H1 (cell line): ENCODE measurements at regions not wholly inside any gene's neighbourhood (a gene's known extent, or its start where the extent isn't known, plus 50 kb on each side); places are given as distances from the start of the nearest gene placed in this dataset.

Source experiments
- CTCF ChIA-PET: fragments of 300-600 bp; sonication (Branson Sonifier 250); formaldehyde crosslinking; loops from one replicate; lab custom pipeline; 2021; ENCODE audit not compliant: partially characterized antibody; lab: Charles Lee
- POLR2A ChIA-PET: fragments of 300-600 bp; sonication (Branson Sonifier 250); formaldehyde crosslinking; loops from one replicate; lab custom pipeline; 2021; ENCODE audit warnings: inconsistent platforms; ENCODE audit not compliant: partially characterized antibody; lab: Charles Lee
- DNase-seq, 2 experiments: peaks; one replicate each; pipeline versions ENCODE4 v3.0.0 to v3.0.0-alpha.2; 2010 to 2022; ENCODE audit warnings: low spot score in 2 of 2, low read depth in 1 of 2, mixed read lengths in 1 of 2
- FAIRE-seq: peaks from 2 replicates; lab custom pipeline; 2011; peaks lifted over from hg19 to GRCh38; lab: Jason Lieb, UNC
- H2AFZ ChIP-seq: 2 replicates; pipeline ENCODE4 v1.8.1; 2012; ENCODE audit warnings: low read length, inconsistent platforms
- H2AK5ac ChIP-seq: 2 replicates; pipeline ENCODE4 v1.6.1; 2013; ENCODE audit warnings: low read depth, low read length
- H2BK120ac ChIP-seq: replicated peaks from 2 replicates; pipeline ENCODE3; 2013; ENCODE audit warnings: low read depth, low read length, inconsistent platforms
- H2BK12ac ChIP-seq: 2 replicates; pipeline ENCODE4 v1.6.1; 2013; ENCODE audit warnings: low read depth, low read length
- H2BK15ac ChIP-seq: 2 replicates; pipeline ENCODE4 v1.6.1; 2013; ENCODE audit warnings: low read length
- H2BK20ac ChIP-seq: 2 replicates; pipeline ENCODE4 v1.6.1; 2013; ENCODE audit warnings: low read length
- H2BK5ac ChIP-seq: 2 replicates; pipeline ENCODE4 v1.6.1; 2013; ENCODE audit warnings: low read depth, low read length
- H3K14ac ChIP-seq: 2 replicates; pipeline ENCODE4 v1.6.1; 2013; ENCODE audit warnings: inconsistent platforms; ENCODE audit not compliant: insufficient read length
- H3K18ac ChIP-seq: 2 replicates; pipeline ENCODE4 v1.6.1; 2013; ENCODE audit warnings: low read length; ENCODE audit errors: extremely low read depth
- H3K23ac ChIP-seq: 2 replicates; pipeline ENCODE4 v1.6.1; 2013; ENCODE audit warnings: inconsistent platforms; ENCODE audit not compliant: insufficient read length
- H3K23me2 ChIP-seq: 2 replicates; pipeline ENCODE4 v1.6.1; 2013; ENCODE audit warnings: low read depth, low read length
- H3K27ac ChIP-seq: 2 replicates; pipeline ENCODE4 v1.6.1; 2011; ENCODE audit warnings: low read depth, low read length, inconsistent platforms
- H3K27me3 ChIP-seq, 4 experiments: replicated peaks in 1 of 4; 1 replicate in 1 of 4; 2 replicates in 3 of 4; pipeline versions ENCODE4 v1.6.1 to v1.8.1; 2011 to 2013; ENCODE audit warnings: low read length in 3 of 4, mild to moderate bottlenecking in 3 of 4, inconsistent platforms in 2 of 4, mixed read lengths in 2 of 4, moderate library complexity in 1 of 4; ENCODE audit not compliant: control insufficient read depth in 3 of 4, insufficient read depth in 3 of 4; ENCODE audit errors: extremely low read depth in 1 of 4
- H3K36me3 ChIP-seq, 4 experiments: 2 replicates each; pipeline versions ENCODE4 v1.6.1 to v1.8.1; 2011 to 2013; ENCODE audit warnings: mild to moderate bottlenecking in 4 of 4, low read length in 3 of 4, moderate library complexity in 2 of 4, control low read depth in 1 of 4, inconsistent platforms in 1 of 4; ENCODE audit not compliant: insufficient read depth in 4 of 4, control insufficient read depth in 2 of 4
- H3K4ac ChIP-seq: replicated peaks from 2 replicates; pipeline ENCODE3; 2013; ENCODE audit warnings: low read length, low read depth, mixed read lengths, inconsistent platforms; ENCODE audit not compliant: insufficient read length
- H3K4me1 ChIP-seq, 4 experiments: replicated peaks in 1 of 4; 1 replicate in 1 of 4; 2 replicates in 3 of 4; pipeline versions ENCODE4 v1.6.1 to v1.8.1; 2011 to 2013; ENCODE audit warnings: low read length in 3 of 4, inconsistent platforms in 2 of 4, mixed read lengths in 1 of 4; ENCODE audit not compliant: insufficient read depth in 4 of 4, control insufficient read depth in 3 of 4
- H3K4me2 ChIP-seq, 2 experiments: 2 replicates each; pipeline versions ENCODE4 v1.6.1 to v1.8.1; 2011 to 2013; ENCODE audit warnings: low read depth in 2 of 2, low read length in 2 of 2, control low read depth in 1 of 2, inconsistent platforms in 1 of 2, mild to moderate bottlenecking in 1 of 2; ENCODE audit not compliant: insufficient read depth in 1 of 2
- H3K4me3 ChIP-seq, 4 experiments: fragments of 200-600, 300-600 bp in 1 of 4; sonication (generic), shearing (Covaris generic), sonication (Bioruptor Twin) in 1 of 4; 2 replicates each; pipeline versions ENCODE4 v1.5.1 to v1.8.1; 2011 to 2016; ENCODE audit warnings: low read length in 4 of 4, low read depth in 3 of 4, control low read depth in 2 of 4, inconsistent platforms in 2 of 4, mild to moderate bottlenecking in 2 of 4, mixed read lengths in 1 of 4, moderate library complexity in 1 of 4; ENCODE audit not compliant: insufficient read depth in 2 of 4; ENCODE audit errors: extremely low read depth in 1 of 4
- H3K56ac ChIP-seq: replicated peaks from 2 replicates; pipeline ENCODE3; 2013; ENCODE audit warnings: low read depth, mild to moderate bottlenecking, mixed read lengths, low read length, inconsistent platforms; ENCODE audit not compliant: insufficient read length
- H3K79me1 ChIP-seq: 2 replicates; pipeline ENCODE4 v1.6.1; 2013; ENCODE audit warnings: low read depth, low read length, control low read depth
- H3K79me2 ChIP-seq, 2 experiments: 2 replicates each; pipeline versions ENCODE4 v1.6.1 to v1.8.1; 2012 to 2013; ENCODE audit warnings: low read length in 2 of 2, mild to moderate bottlenecking in 2 of 2, inconsistent platforms in 1 of 2; ENCODE audit not compliant: insufficient read depth in 2 of 2, control insufficient read depth in 1 of 2
- H3K9ac ChIP-seq, 4 experiments: replicated peaks in 1 of 4; 1 replicate in 1 of 4; 2 replicates in 3 of 4; pipeline versions ENCODE4 v1.6.1 to v1.8.1; 2011 to 2013; ENCODE audit warnings: low read depth in 3 of 4, low read length in 3 of 4, control low read depth in 2 of 4, mild to moderate bottlenecking in 2 of 4, moderate library complexity in 2 of 4, inconsistent platforms in 1 of 4; ENCODE audit errors: extremely low read depth in 1 of 4
- H3K9me3 ChIP-seq, 2 experiments: 2 replicates each; pipeline versions ENCODE4 v1.6.1 to v1.8.1; 2012 to 2013; ENCODE audit warnings: mild to moderate bottlenecking in 2 of 2, moderate library complexity in 2 of 2, control low read depth in 1 of 2, inconsistent platforms in 1 of 2, low read depth in 1 of 2, low read length in 1 of 2, mixed read lengths in 1 of 2; ENCODE audit not compliant: insufficient read depth in 2 of 2
- H4K20me1 ChIP-seq, 2 experiments: replicated peaks in 1 of 2; 2 replicates each; pipeline versions ENCODE3 to v1.8.1; 2011 to 2013; ENCODE audit warnings: inconsistent platforms in 2 of 2, low read length in 2 of 2, mild to moderate bottlenecking in 1 of 2; ENCODE audit not compliant: insufficient read depth in 2 of 2, control insufficient read depth in 1 of 2
- H4K5ac ChIP-seq: 2 replicates; pipeline ENCODE4 v1.6.1; 2013; ENCODE audit warnings: low read length, low read depth, mixed read lengths, inconsistent platforms; ENCODE audit not compliant: insufficient read length
- H4K8ac ChIP-seq: 2 replicates; pipeline ENCODE4 v1.8.0; 2013; ENCODE audit warnings: mild to moderate bottlenecking, moderate library complexity, low read length, inconsistent platforms; ENCODE audit not compliant: insufficient read depth; ENCODE audit errors: extremely low read depth
- H4K91ac ChIP-seq: replicated peaks from 2 replicates; pipeline ENCODE3; 2013; ENCODE audit warnings: low read length, mixed read lengths, inconsistent platforms; ENCODE audit not compliant: insufficient read length
- EZH2 ChIP-seq: fragments of 200-600 bp; sonication (generic); IDR thresholded peaks from 2 replicates; pipeline ENCODE4 v1.7.1; 2012; ENCODE audit warnings: low read depth, mild to moderate bottlenecking, moderate library complexity, low read length, inconsistent platforms; ENCODE audit not compliant: severe bottlenecking
- JUND ChIP-seq: IDR thresholded peaks from 2 replicates; pipeline ENCODE4 v1.6.1; 2011; ENCODE audit warnings: mild to moderate bottlenecking, improper control_type of control experiment, low read length
- MAX ChIP-seq: IDR thresholded peaks from 2 replicates; pipeline ENCODE4 v1.6.1; 2012; ENCODE audit warnings: inconsistent platforms
- WGBS, 2 experiments: shearing (Covaris generic) in 1 of 2; methylation state at CpG; one replicate each; pipeline versions ENCODE4 v1.1.6 to v1.1.7; 2013 to 2015; ENCODE audit warnings: low lambda C conversion rate in 2 of 2, mixed read lengths in 2 of 2, inconsistent platforms in 1 of 2, low coverage in 1 of 2, missing lambda C conversion rate in 1 of 2; ENCODE audit not compliant: insufficient replicate concordance in 2 of 2, insufficient coverage in 1 of 2, insufficient read length in 1 of 2; ENCODE audit errors: extremely low coverage in 1 of 2, missing lambda C conversion rate in 1 of 2; 5-methylcytosine and 5-hydroxymethylcytosine counted together

- POLR2A ChIA-PET: no interaction called here
- no peak for FAIRE-seq
- WGBS, 2 experiments: 85% methylated on average over 1 of the region's 1 CpG; no CpG with 5 or more reads in 1 of the 2 experiments
These were observed 129.7 kb upstream of the UBE2E1 start for GRCh38 chr3:23676093-23676492.

More at GRCh38 chr3:23676093-23676492, 129.7 kb upstream of the UBE2E1 start:
- Histone ChIP-seq H4K5ac (no peak overlapping the region), H3K9me3 (no peaks in the 10 kb centered on the region), H2BK120ac (no peak overlapping the region), H2BK12ac (no peak overlapping the region), H3K18ac (no peak overlapping the region), H3K36me3 (no peaks in the 10 kb centered on the region), H3K56ac (no peak overlapping the region), H3K4me1 (no peaks in the 10 kb centered on the region; a peak in 2 of 7 replicates), H3K4me3 (no peak overlapping the region), H3K27ac (no peak overlapping the region), H4K8ac (no peak overlapping the region), H3K79me1 (no peaks in the 10 kb centered on the region), H3K9ac (no peak overlapping the region), H4K20me1 (no peaks in the 10 kb centered on the region), H2BK15ac (no peak overlapping the region), H3K4ac (no peak overlapping the region), H3K14ac (no peak overlapping the region), H3K4me2 (no peak overlapping the region), H3K79me2 (no peaks in the 10 kb centered on the region), H3K27me3 (no peaks in the 10 kb centered on the region), H2BK5ac (no peak overlapping the region), H3K23me2 (no peaks in the 10 kb centered on the region), H2BK20ac (no peak overlapping the region), H4K91ac (no peak overlapping the region), H2AK5ac (no peak overlapping the region), H2AFZ (no peak overlapping the region), H3K23ac (no peak overlapping the region)
- CTCF ChIA-PET: interaction anchor here (0.9 kb wide), 1 partner anchor 22 kb away, joined by 3 read pairs; no protein-coding TSS in a partner anchor
- no peak for DNase-seq
- TF ChIP-seq JUND (no peak), MAX (no peak), EZH2 (no peak)
